MM.1S (cell line): ENCODE measurements at regions not wholly inside any gene's neighbourhood (a gene's known extent, or its start where the extent isn't known, plus 50 kb on each side); places are given as distances from the start of the nearest gene placed in this dataset.

Experiments used
- DNase-seq: peaks from one replicate; pipeline ENCODE4 v3.0.0-alpha.2; 2015
- H2AFZ ChIP-seq: fragments of 300-600 bp; sonication (generic); 2 replicates; pipeline ENCODE4 v1.6.0; 2016; ENCODE audit warnings: antibody characterized with exemption, low read length
- H3F3A ChIP-seq: fragments of 300-600 bp; sonication (generic); 2 replicates; pipeline ENCODE4 v1.6.1; 2016; ENCODE audit warnings: mild to moderate bottlenecking, antibody characterized with exemption, low read length, moderate library complexity, mixed read lengths; ENCODE audit not compliant: insufficient read depth
- H3K27ac ChIP-seq: fragments of 300-600 bp; sonication (generic); 2 replicates; pipeline ENCODE4 v1.5.1; 2016; ENCODE audit warnings: mild to moderate bottlenecking, low read length
- H3K27me3 ChIP-seq: fragments of 300-600 bp; sonication (generic); replicated peaks from 2 replicates; pipeline ENCODE4 v1.6.0; 2016; ENCODE audit warnings: low read length; ENCODE audit not compliant: insufficient read depth
- H3K36me3 ChIP-seq: fragments of 300-600 bp; sonication (generic); replicated peaks from 2 replicates; pipeline ENCODE4 v1.6.1; 2016; ENCODE audit warnings: mild to moderate bottlenecking, low read length, mixed read lengths; ENCODE audit not compliant: insufficient read depth
- H3K4me1 ChIP-seq: fragments of 300-600 bp; sonication (generic); 2 replicates; pipeline ENCODE4 v1.6.1; 2016; ENCODE audit warnings: low read length, mixed read lengths
- H3K4me2 ChIP-seq: fragments of 300-600 bp; sonication (generic); 2 replicates; pipeline ENCODE4 v1.6.0; 2016; ENCODE audit warnings: low read depth, low read length
- H3K4me3 ChIP-seq: fragments of 300-600 bp; sonication (generic); 2 replicates; pipeline ENCODE4 v1.5.1; 2016; ENCODE audit warnings: low read length, mixed read lengths
- H3K79me2 ChIP-seq: fragments of 300-600 bp; sonication (generic); 2 replicates; pipeline ENCODE4 v1.6.1; 2016; ENCODE audit warnings: mixed run types, low read length, mixed read lengths
- H3K9ac ChIP-seq: fragments of 300-600 bp; sonication (generic); 2 replicates; pipeline ENCODE4 v1.6.1; 2016; ENCODE audit warnings: low read length, mixed read lengths
- H3K9me2 ChIP-seq: fragments of 300-600 bp; sonication (generic); replicated peaks from 2 replicates; pipeline ENCODE4 v1.6.1; 2016; ENCODE audit warnings: mild to moderate bottlenecking, low read length, mixed read lengths; ENCODE audit not compliant: insufficient read depth
- H3K9me3 ChIP-seq: fragments of 300-600 bp; sonication (generic); replicated peaks from 2 replicates; pipeline ENCODE4 v1.6.1; 2016; ENCODE audit warnings: mild to moderate bottlenecking, low read length, mixed read lengths; ENCODE audit not compliant: insufficient read depth
- H4K20me1 ChIP-seq: fragments of 300-600 bp; sonication (generic); 2 replicates; pipeline ENCODE4 v1.6.1; 2016; ENCODE audit warnings: mild to moderate bottlenecking, low read length, moderate library complexity, mixed read lengths; ENCODE audit not compliant: insufficient read depth
- EZH2 ChIP-seq: fragments of 300-600 bp; sonication (generic); optimal IDR thresholded peaks from 2 replicates; pipeline ENCODE3; 2017; ENCODE audit warnings: low read depth, mild to moderate bottlenecking, antibody characterized with exemption, low read length, mixed read lengths
- EZH2phosphoT487 ChIP-seq: fragments of 300-600 bp; sonication (generic); IDR thresholded peaks from 2 replicates; pipeline ENCODE4 v1.6.1; 2018; ENCODE audit warnings: antibody characterized with exemption, low read length
- TF ChIP-seq, protein P1 (sequence below): fragments of 300-600 bp; sonication (generic); IDR thresholded peaks from 2 replicates; pipeline ENCODE4 v1.5.1; 2016; ENCODE audit warnings: antibody characterized with exemption, low read length, mixed read lengths

GRCh38 chr6:25193460-25194171 is 85.6 kb upstream of the CARMIL1 start:
- no peak overlapping the region for H3K9ac ChIP-seq
- H3F3A ChIP-seq: no peaks in the 10 kb centered on the region
- no peak overlapping the region for H2AFZ ChIP-seq
- no peak overlapping the region for H3K4me3 ChIP-seq
- no peaks in the 10 kb centered on the region for H3K4me1 ChIP-seq
- H3K79me2 ChIP-seq: no peaks in the 10 kb centered on the region
- H4K20me1 ChIP-seq: no peaks in the 10 kb centered on the region
- no peak overlapping the region for H3K27ac ChIP-seq
- H3K4me2 ChIP-seq: no peak overlapping the region
- DNase-seq: no peak
- H3K36me3 ChIP-seq: no peaks in the 10 kb centered on the region
- no peaks in the 10 kb centered on the region for H3K9me3 ChIP-seq
- TF ChIP-seq EZH2phosphoT487 (no peak), EZH2 (no peak)
- TF ChIP-seq, protein P1, sequence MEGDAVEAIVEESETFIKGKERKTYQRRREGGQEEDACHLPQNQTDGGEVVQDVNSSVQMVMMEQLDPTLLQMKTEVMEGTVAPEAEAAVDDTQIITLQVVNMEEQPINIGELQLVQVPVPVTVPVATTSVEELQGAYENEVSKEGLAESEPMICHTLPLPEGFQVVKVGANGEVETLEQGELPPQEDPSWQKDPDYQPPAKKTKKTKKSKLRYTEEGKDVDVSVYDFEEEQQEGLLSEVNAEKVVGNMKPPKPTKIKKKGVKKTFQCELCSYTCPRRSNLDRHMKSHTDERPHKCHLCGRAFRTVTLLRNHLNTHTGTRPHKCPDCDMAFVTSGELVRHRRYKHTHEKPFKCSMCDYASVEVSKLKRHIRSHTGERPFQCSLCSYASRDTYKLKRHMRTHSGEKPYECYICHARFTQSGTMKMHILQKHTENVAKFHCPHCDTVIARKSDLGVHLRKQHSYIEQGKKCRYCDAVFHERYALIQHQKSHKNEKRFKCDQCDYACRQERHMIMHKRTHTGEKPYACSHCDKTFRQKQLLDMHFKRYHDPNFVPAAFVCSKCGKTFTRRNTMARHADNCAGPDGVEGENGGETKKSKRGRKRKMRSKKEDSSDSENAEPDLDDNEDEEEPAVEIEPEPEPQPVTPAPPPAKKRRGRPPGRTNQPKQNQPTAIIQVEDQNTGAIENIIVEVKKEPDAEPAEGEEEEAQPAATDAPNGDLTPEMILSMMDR: no peak
- no peaks in the 10 kb centered on the region for H3K27me3 ChIP-seq
- no peaks in the 10 kb centered on the region for H3K9me2 ChIP-seq

DNA sequence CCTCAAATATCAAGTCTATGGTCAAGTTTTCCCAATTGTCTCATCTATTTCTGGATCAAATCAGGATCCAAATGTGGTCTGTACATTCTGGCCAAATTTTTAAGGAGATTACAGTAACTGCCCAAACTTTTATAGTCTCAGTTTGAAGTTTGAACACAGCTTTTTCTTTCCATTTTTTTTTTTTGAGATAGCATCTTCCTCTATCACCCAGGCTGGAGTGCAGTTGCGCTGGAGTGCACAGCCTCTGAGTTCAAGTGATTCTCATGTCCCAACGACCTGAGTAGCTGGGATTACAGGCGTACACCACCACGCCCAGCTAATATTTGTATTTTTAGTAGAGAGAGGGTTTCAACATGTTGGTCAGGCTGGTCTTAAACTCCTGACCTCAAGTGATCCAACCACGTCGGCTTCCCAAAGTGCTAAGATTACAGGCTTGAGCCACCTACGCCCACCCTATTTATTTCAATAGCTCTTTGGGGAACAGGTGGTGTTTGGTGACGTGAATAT is 84.9 kb upstream of the CARMIL1 start:
- no peaks in the 10 kb centered on the region for H3K9me2 ChIP-seq
- no peak overlapping the region for H3K4me2 ChIP-seq
- H3K27ac ChIP-seq: no peak overlapping the region

GRCh38 chr6:25196464-25196863 is 82.7 kb upstream of the CARMIL1 start:
- no peak for DNase-seq
- H3F3A ChIP-seq: no peaks in the 10 kb centered on the region
- H2AFZ ChIP-seq: no peak overlapping the region
- H3K27me3 ChIP-seq: no peaks in the 10 kb centered on the region
- TF ChIP-seq, protein P1: no peak
- TF ChIP-seq EZH2phosphoT487: no peak
- no peak for TF ChIP-seq EZH2
- no peaks in the 10 kb centered on the region for H3K79me2 ChIP-seq
- H3K9me3 ChIP-seq: no peaks in the 10 kb centered on the region
- no peaks in the 10 kb centered on the region for H3K36me3 ChIP-seq
- H3K27ac ChIP-seq: no peak overlapping the region
- H3K9ac ChIP-seq: no peak overlapping the region
- no peaks in the 10 kb centered on the region for H4K20me1 ChIP-seq
- H3K4me2 ChIP-seq: no peak overlapping the region
- no peaks in the 10 kb centered on the region for H3K9me2 ChIP-seq
- H3K4me3 ChIP-seq: no peak overlapping the region
- no peaks in the 10 kb centered on the region for H3K4me1 ChIP-seq

More for the DNA sequence above, 84.9 kb upstream of the CARMIL1 start:
- Histone ChIP-seq H2AFZ (no peak overlapping the region), H4K20me1 (no peaks in the 10 kb centered on the region), H3K36me3 (no peaks in the 10 kb centered on the region), H3K27me3 (no peaks in the 10 kb centered on the region), H3F3A (no peaks in the 10 kb centered on the region), H3K9ac (no peak overlapping the region), H3K79me2 (no peaks in the 10 kb centered on the region), H3K4me1 (no peaks in the 10 kb centered on the region), H3K9me3 (no peaks in the 10 kb centered on the region), H3K4me3 (no peak overlapping the region)
- no peak for DNase-seq
- TF ChIP-seq EZH2phosphoT487 (no peak), EZH2 (no peak)
- TF ChIP-seq, protein P1: no peak
